Astrocyte (in vitro differentiated cells and primary cell): ENCODE measurements at regions not wholly inside any gene's neighbourhood (a gene's known extent, or its start where the extent isn't known, plus 50 kb on each side); places are given as distances from the start of the nearest gene placed in this dataset.

Experiments used
- EZH2 ChIP-seq: IDR thresholded peaks from 2 replicates; pipeline ENCODE4 v1.6.1; 2012; ENCODE audit warnings: mild to moderate bottlenecking, low read length, inconsistent platforms; ENCODE audit not compliant: insufficient read depth
- TF ChIP-seq, protein P1 (sequence below): IDR thresholded peaks from 2 replicates; pipeline ENCODE4 v1.5.1; 2011; ENCODE audit warnings: low read depth, mild to moderate bottlenecking, inconsistent platforms, low read length, moderate library complexity; ENCODE audit not compliant: insufficient read depth

DNA sequence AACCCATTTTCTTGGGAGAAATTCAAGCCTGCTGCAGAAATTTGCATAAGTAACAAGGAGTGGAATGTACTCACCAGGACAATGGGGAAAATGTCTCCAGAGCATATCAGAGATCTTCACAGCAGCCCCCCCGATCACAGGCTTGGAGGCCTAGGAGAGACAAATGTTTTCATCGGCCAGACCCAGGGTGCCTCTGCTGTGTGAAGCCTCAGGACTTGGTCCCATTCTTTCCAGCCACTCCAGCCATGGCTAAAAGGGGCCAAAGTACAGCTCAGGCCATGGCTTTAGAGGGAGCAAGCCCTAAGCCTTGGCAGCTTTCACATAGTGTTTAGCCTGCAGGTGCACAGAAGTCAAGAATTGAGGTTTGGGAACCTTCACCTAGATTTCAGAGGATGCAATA, 1463.0 kb downstream of the HACE1 start:
- TF ChIP-seq, protein P1, sequence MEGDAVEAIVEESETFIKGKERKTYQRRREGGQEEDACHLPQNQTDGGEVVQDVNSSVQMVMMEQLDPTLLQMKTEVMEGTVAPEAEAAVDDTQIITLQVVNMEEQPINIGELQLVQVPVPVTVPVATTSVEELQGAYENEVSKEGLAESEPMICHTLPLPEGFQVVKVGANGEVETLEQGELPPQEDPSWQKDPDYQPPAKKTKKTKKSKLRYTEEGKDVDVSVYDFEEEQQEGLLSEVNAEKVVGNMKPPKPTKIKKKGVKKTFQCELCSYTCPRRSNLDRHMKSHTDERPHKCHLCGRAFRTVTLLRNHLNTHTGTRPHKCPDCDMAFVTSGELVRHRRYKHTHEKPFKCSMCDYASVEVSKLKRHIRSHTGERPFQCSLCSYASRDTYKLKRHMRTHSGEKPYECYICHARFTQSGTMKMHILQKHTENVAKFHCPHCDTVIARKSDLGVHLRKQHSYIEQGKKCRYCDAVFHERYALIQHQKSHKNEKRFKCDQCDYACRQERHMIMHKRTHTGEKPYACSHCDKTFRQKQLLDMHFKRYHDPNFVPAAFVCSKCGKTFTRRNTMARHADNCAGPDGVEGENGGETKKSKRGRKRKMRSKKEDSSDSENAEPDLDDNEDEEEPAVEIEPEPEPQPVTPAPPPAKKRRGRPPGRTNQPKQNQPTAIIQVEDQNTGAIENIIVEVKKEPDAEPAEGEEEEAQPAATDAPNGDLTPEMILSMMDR = no peak
- no peak for TF ChIP-seq EZH2
